HepG2 (cell line): ENCODE measurements at regions not wholly inside any gene's neighbourhood (a gene's known extent, or its start where the extent isn't known, plus 50 kb on each side); places are given as distances from the start of the nearest gene placed in this dataset.

Experiments
- EHMT2 ChIP-seq: fragments of 200-600 bp; sonication (generic); IDR thresholded peaks from 2 replicates; pipeline ENCODE4 v1.7.0; 2017; ENCODE audit warnings: antibody characterized with exemption, low read depth, low read length, borderline replicate concordance
- ETV6 ChIP-seq: sonication (generic); formaldehyde crosslinking; conservative IDR thresholded peaks from 2 replicates; pipeline ENCODE4 v1.4.0; 2020; ENCODE audit warnings: missing genetic modification reagents
- FOXA1 ChIP-seq, 2 experiments: fragments of 450-650 bp in 1 of 2; sonication (generic) in 1 of 2; formaldehyde crosslinking in 1 of 2; IDR thresholded peaks; 2 replicates each; pipeline versions ENCODE4 v1.4.0 to v1.6.1; 2016 to 2020; ENCODE audit warnings: missing genetic modification reagents in 1 of 2
- FOXA3 ChIP-seq: IDR thresholded peaks from 2 replicates; pipeline ENCODE4 v1.6.1; 2016; ENCODE audit warnings: missing genetic modification reagents, missing compliant biosample characterization
- HCFC1 ChIP-seq: fragments of 150-350 bp; IDR thresholded peaks from 2 replicates; pipeline ENCODE4 v1.6.1; 2014; ENCODE audit warnings: low read depth, low read length
- HDAC2 ChIP-seq: sonication (generic); formaldehyde crosslinking; IDR thresholded peaks from 2 replicates; pipeline ENCODE4 v1.4.0; 2020; ENCODE audit warnings: missing genetic modification reagents
- HMG20B ChIP-seq: conservative IDR thresholded peaks from 2 replicates; pipeline ENCODE4 v1.6.1; 2016; ENCODE audit warnings: missing genetic modification reagents, missing compliant biosample characterization
- HOXA5 ChIP-seq: sonication (generic); formaldehyde crosslinking; IDR thresholded peaks from 2 replicates; pipeline ENCODE4 v1.4.0; 2020; ENCODE audit warnings: missing genetic modification reagents
- KDM2A ChIP-seq: sonication (generic); formaldehyde crosslinking; IDR thresholded peaks from 2 replicates; pipeline ENCODE4 v1.4.0; 2020; ENCODE audit warnings: low read depth, missing genetic modification reagents, borderline replicate concordance
- KMT2B ChIP-seq: IDR thresholded peaks from 2 replicates; pipeline ENCODE4 v1.6.1; 2016; ENCODE audit warnings: missing genetic modification reagents, missing compliant biosample characterization
- MAZ ChIP-seq, 2 experiments: sonication (generic) in 1 of 2; formaldehyde crosslinking in 1 of 2; IDR thresholded peaks; 2 replicates each; pipeline versions ENCODE4 v1.5.0 to v1.6.1; 2012 to 2020; ENCODE audit warnings: low read depth in 2 of 2, mild to moderate bottlenecking in 2 of 2, borderline replicate concordance in 1 of 2, improper control_type of control experiment in 1 of 2, low read length in 1 of 2, missing genetic modification reagents in 1 of 2, moderate library complexity in 1 of 2
- MIXL1 ChIP-seq: IDR thresholded peaks from 2 replicates; pipeline ENCODE4 v1.6.1; 2016
- NFE2L2 ChIP-seq: fragments of 150-350 bp; IDR thresholded peaks from 2 replicates; pipeline ENCODE4 v1.6.1; 2014; ENCODE audit warnings: low read length
- PCBP2 ChIP-seq: fragments of 200-400 bp; formaldehyde crosslinking; optimal IDR thresholded peaks from 2 replicates; pipeline ENCODE3; 2018; ENCODE audit warnings: low read length, low read depth; ENCODE audit not compliant: poor library complexity, severe bottlenecking
- PRPF4 ChIP-seq: fragments of 200-400 bp; formaldehyde crosslinking; IDR thresholded peaks from 2 replicates; pipeline ENCODE4 v1.6.1; 2016; ENCODE audit warnings: low read length, low read depth; ENCODE audit not compliant: poor library complexity, severe bottlenecking
- SAFB2 ChIP-seq: sonication (generic); formaldehyde crosslinking; IDR thresholded peaks from 2 replicates; pipeline ENCODE4 v1.5.1; 2020; ENCODE audit warnings: missing genetic modification reagents, low read depth, mild to moderate bottlenecking, borderline replicate concordance
- SP140L ChIP-seq: sonication (generic); formaldehyde crosslinking; IDR thresholded peaks from 2 replicates; pipeline ENCODE4 v1.4.0; 2020; ENCODE audit warnings: missing genetic modification reagents, borderline replicate concordance
- SRY ChIP-seq: sonication (generic); formaldehyde crosslinking; IDR thresholded peaks from 2 replicates; pipeline ENCODE4 v1.8.0; 2022; ENCODE audit warnings: mild to moderate bottlenecking, missing genetic modification reagents
- STAT5B ChIP-seq: sonication (generic); formaldehyde crosslinking; IDR thresholded peaks from 2 replicates; pipeline ENCODE4 v1.4.0; 2020; ENCODE audit warnings: missing genetic modification reagents
- TAF1 ChIP-seq: sonication (generic); formaldehyde crosslinking; IDR thresholded peaks from 2 replicates; pipeline ENCODE4 v1.4.0; 2020; ENCODE audit warnings: missing genetic modification reagents
- TMF1 ChIP-seq: sonication (generic); formaldehyde crosslinking; IDR thresholded peaks from 2 replicates; pipeline ENCODE4 v1.8.1; 2022; ENCODE audit warnings: low read depth, missing genetic modification reagents
- ZFP36L1 ChIP-seq: sonication (generic); formaldehyde crosslinking; IDR thresholded peaks from 2 replicates; pipeline ENCODE4 v1.8.0; 2022; ENCODE audit warnings: mild to moderate bottlenecking, missing genetic modification reagents, moderate library complexity
- ZIK1 ChIP-seq: sonication (generic); formaldehyde crosslinking; IDR thresholded peaks from 2 replicates; pipeline ENCODE4 v1.5.0; 2020; ENCODE audit warnings: mild to moderate bottlenecking, low read depth, missing genetic modification reagents, borderline replicate concordance
- ZNF605 ChIP-seq: sonication (generic); formaldehyde crosslinking; IDR thresholded peaks from 2 replicates; pipeline ENCODE4 v1.8.0; 2022; ENCODE audit warnings: mild to moderate bottlenecking, missing genetic modification reagents
- ZNF644 ChIP-seq: IDR thresholded peaks from 2 replicates; pipeline ENCODE4 v1.6.1; 2016; ENCODE audit warnings: low read depth
- ZNF674 ChIP-seq: sonication (generic); formaldehyde crosslinking; IDR thresholded peaks from 2 replicates; pipeline ENCODE4 v1.5.0; 2020; ENCODE audit warnings: low read depth, mild to moderate bottlenecking, missing genetic modification reagents
- ZNF788 ChIP-seq: sonication (generic); formaldehyde crosslinking; IDR thresholded peaks from 2 replicates; pipeline ENCODE4 v1.5.0; 2020; ENCODE audit warnings: mild to moderate bottlenecking, missing genetic modification reagents, borderline replicate concordance
- ZNF792 ChIP-seq: IDR thresholded peaks from 2 replicates; pipeline ENCODE4 v1.6.1; 2016
- ZNF816 ChIP-seq: sonication (generic); formaldehyde crosslinking; IDR thresholded peaks from 2 replicates; pipeline ENCODE4 v1.8.0; 2022; ENCODE audit warnings: missing genetic modification reagents, mild to moderate bottlenecking, borderline replicate concordance
- ZNF883 ChIP-seq: sonication (generic); formaldehyde crosslinking; IDR thresholded peaks from 2 replicates; pipeline ENCODE4 v1.5.1; 2020; ENCODE audit warnings: mild to moderate bottlenecking, missing genetic modification reagents; ENCODE audit errors: not compliant biosample characterization
- TF ChIP-seq, protein P1 (sequence below): sonication (generic); formaldehyde crosslinking; IDR thresholded peaks from 2 replicates; pipeline ENCODE4 v1.8.1; 2023; ENCODE audit warnings: missing genetic modification reagents, mild to moderate bottlenecking, borderline replicate concordance
- TF ChIP-seq, protein P2 (sequence below): IDR thresholded peaks from 2 replicates; pipeline ENCODE4 v1.6.1; 2018; ENCODE audit warnings: missing genetic modification reagents

DNA sequence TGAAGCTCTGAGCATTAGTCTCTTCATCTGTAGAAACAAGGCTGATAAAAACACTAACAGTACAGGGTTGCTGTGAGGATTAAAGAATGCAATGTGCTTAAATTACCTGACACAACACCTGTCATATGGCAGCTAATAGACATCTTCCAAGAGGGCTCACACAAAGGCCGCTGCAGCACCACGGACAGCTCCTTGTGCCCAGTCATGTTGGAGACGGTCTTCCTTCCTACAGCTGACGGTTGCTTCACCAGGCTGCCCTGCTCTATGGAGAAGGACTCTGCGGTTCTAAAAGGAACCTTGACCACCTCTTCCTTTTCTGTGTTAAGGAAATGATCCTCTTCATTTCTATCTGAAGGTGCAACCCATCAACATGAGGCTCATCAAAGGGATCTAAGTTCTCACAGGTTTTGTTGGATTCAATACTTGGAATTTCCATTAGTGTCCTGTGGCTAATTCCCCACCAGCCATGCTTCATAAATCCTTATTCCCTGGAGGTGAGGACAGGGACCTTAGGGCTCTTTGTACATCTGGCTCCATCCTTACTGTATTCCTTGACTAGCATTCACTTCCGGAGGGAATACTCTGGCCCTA lies 138.9 kb upstream of the CES5A start (continued):
- TF ChIP-seq ZIK1 (no peak), MIXL1 (CRISPR knock-in tag) (peak; percentile 67; the same call in 1 of the 2 replicates), SP140L (CRISPR knock-in tag) (peak; percentile 37; the same call in 1 of the 2 replicates), SRY (CRISPR knock-in tag) (peak; percentile 79), ZNF788 (peak; percentile 29; the same call in 1 of the 2 replicates), ZNF816 (CRISPR knock-in tag) (peak; percentile 62; the same call in 1 of the 2 replicates), EHMT2 (peak; percentile 100), FOXA3 (0 out of 2 replicates have a peak, but pooled peaks have one; percentile 9), STAT5B (CRISPR knock-in tag) (peak; percentile 82; the same call in 1 of the 2 replicates), SAFB2 (CRISPR knock-in tag) (no peak), HDAC2 (CRISPR knock-in tag) (peak; percentile 96), ZNF644 (CRISPR knock-in tag) (peak; percentile 92), ZFP36L1 (CRISPR knock-in tag) (0 out of 2 replicates have a peak, but pooled peaks have one; percentile 75), ZNF883 (CRISPR knock-in tag) (peak; percentile 35), NFE2L2 (no peak), MAZ (IDR thresholded peaks at IDR 0.05; ENCODE audit: borderline replicate concordance, low read depth, low read length) (no peak), MAZ (CRISPR knock-in tag; IDR thresholded peaks at IDR 0.05; ENCODE audit: low read depth) (0 out of 2 replicates have a peak, but pooled peaks have one; percentile 32), ZNF674 (CRISPR knock-in tag) (peak; percentile 42; the same call in 1 of the 2 replicates), HOXA5 (peak; percentile 76; the same call in 1 of the 2 replicates), TMF1 (CRISPR knock-in tag) (no peak), PRPF4 (no peak), FOXA1 (IDR thresholded peaks at IDR 0.05) (no peak), FOXA1 (CRISPR knock-in tag; IDR thresholded peaks at IDR 0.05) (no peak), TAF1 (peak; percentile 30; the same call in 1 of the 2 replicates), ZNF792 (CRISPR knock-in tag) (peak; percentile 87), ZNF605 (CRISPR knock-in tag) (0 out of 2 replicates have a peak, but pooled peaks have one; percentile 33), HCFC1 (peak; percentile 29; the same call in 1 of the 2 replicates), HMG20B (peak; percentile 67; the same call in 1 of the 2 replicates), KMT2B (CRISPR knock-in tag) (peak; percentile 63; the same call in 1 of the 2 replicates), PCBP2 (no peak), ETV6 (CRISPR knock-in tag) (peak; percentile 70; the same call in 1 of the 2 replicates), KDM2A (peak; percentile 46; the same call in 1 of the 2 replicates)
- TF ChIP-seq, protein P1, sequence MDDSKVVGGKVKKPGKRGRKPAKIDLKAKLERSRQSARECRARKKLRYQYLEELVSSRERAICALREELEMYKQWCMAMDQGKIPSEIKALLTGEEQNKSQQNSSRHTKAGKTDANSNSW: no peak
- TF ChIP-seq, protein P2, sequence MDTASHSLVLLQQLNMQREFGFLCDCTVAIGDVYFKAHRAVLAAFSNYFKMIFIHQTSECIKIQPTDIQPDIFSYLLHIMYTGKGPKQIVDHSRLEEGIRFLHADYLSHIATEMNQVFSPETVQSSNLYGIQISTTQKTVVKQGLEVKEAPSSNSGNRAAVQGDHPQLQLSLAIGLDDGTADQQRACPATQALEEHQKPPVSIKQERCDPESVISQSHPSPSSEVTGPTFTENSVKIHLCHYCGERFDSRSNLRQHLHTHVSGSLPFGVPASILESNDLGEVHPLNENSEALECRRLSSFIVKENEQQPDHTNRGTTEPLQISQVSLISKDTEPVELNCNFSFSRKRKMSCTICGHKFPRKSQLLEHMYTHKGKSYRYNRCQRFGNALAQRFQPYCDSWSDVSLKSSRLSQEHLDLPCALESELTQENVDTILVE (CRISPR knock-in tag): peak; percentile 44; the same call in 1 of the 2 replicates
